Activated CD4-positive, alpha-beta T cell treated with anti-CD3 and anti-CD28 coated beads, Interleukin-2, amount 10 ng/mL, durations not matched to agents 24 days and 14 days (primary cell): ENCODE measurements at regions not wholly inside any gene's neighbourhood (a gene's known extent, or its start where the extent isn't known, plus 50 kb on each side); places are given as distances from the start of the nearest gene placed in this dataset.

Source experiments
- DNase-seq: peaks from one replicate; pipeline ENCODE4 v3.0.0; 2022
- H3K27ac Mint-ChIP-seq: one replicate; pipeline ENCODE4 v1.8.0; 2022; ENCODE audit warnings: mild to moderate bottlenecking, mixed read lengths
- H3K27me3 Mint-ChIP-seq: one replicate; pipeline ENCODE4 v1.8.0; 2022; ENCODE audit warnings: mixed read lengths
- H3K36me3 Mint-ChIP-seq: one replicate; pipeline ENCODE4 v1.8.0; 2022; ENCODE audit warnings: low read depth, mild to moderate bottlenecking, mixed read lengths
- H3K4me1 Mint-ChIP-seq: one replicate; pipeline ENCODE4 v1.8.0; 2021; ENCODE audit warnings: mixed read lengths
- H3K4me3 Mint-ChIP-seq: one replicate; pipeline ENCODE4 v1.8.0; 2022; ENCODE audit warnings: mild to moderate bottlenecking, moderate library complexity, mixed read lengths
- H3K9me3 Mint-ChIP-seq: one replicate; pipeline ENCODE4 v1.8.0; 2021; ENCODE audit warnings: mixed read lengths
- intact Hi-C: fragments of 100-400 bp; cut with micrococcal nuclease; formaldehyde crosslinking; loops from one replicate; pipeline ENCODE4 v1.15.1; 2023

DNA sequence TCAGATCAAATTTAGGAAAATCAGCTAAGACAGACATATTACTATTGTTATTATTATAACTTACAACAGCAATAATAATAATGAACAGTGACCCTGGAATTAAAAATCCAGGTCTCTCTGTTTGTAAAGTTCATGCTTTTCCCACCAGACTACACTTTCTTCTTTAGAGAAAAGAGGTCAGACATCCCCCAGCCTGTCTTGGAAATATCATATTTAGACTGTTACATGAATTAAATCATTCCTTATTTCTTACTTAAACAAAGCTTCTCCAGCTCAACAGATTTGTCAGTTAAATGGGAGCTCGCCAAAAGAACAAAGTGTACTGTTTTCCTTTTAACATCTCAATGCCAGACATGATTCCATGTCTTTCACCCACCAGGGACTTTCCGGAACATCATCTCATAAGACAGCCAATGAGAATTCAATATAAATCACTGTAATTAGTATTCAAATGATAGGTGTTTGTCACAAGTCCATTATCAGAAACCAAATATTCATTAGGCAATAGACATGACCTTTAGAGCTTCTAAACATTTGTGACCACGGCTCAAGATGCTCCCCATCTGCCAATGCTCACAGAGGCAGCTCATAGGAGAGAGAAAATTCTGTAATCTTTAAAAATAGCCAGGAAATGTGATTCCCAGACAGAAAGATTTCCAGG lies 351.9 kb downstream of the ENC1 start:
- H3K4me3 Mint-ChIP-seq: no peak overlapping the region
- H3K27me3 Mint-ChIP-seq: peaks cover 13% of the 10 kb centered on the region
- intact Hi-C loops: no loop called here
- H3K9me3 Mint-ChIP-seq: no peaks in the 10 kb centered on the region
- H3K36me3 Mint-ChIP-seq: no peaks in the 10 kb centered on the region
- DNase-seq: no peak
- no peaks in the 10 kb centered on the region for H3K4me1 Mint-ChIP-seq
- no peak overlapping the region for H3K27ac Mint-ChIP-seq

DNA sequence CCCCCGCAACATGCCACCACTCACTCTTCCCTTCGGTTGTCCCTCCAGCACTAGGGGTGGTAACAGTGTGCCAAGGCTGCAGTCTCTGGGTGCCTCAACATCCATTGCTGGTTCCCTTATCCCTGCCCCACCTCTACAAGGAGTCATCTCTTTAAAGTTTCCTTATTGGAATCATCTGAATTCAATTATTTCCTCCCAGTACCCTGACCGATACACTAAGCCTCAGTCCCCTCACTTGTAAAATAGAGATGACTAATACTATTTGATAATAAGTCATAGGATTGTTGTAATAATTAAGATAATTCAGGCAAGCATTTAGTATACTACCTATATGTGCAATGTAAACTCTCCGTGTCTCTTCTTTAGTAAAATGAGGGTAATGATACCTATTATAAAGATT lies 352.5 kb downstream of the ENC1 start:
- Mint-ChIP-seq H3K36me3 (no peaks in the 10 kb centered on the region), H3K4me1 (no peaks in the 10 kb centered on the region)

DNA sequence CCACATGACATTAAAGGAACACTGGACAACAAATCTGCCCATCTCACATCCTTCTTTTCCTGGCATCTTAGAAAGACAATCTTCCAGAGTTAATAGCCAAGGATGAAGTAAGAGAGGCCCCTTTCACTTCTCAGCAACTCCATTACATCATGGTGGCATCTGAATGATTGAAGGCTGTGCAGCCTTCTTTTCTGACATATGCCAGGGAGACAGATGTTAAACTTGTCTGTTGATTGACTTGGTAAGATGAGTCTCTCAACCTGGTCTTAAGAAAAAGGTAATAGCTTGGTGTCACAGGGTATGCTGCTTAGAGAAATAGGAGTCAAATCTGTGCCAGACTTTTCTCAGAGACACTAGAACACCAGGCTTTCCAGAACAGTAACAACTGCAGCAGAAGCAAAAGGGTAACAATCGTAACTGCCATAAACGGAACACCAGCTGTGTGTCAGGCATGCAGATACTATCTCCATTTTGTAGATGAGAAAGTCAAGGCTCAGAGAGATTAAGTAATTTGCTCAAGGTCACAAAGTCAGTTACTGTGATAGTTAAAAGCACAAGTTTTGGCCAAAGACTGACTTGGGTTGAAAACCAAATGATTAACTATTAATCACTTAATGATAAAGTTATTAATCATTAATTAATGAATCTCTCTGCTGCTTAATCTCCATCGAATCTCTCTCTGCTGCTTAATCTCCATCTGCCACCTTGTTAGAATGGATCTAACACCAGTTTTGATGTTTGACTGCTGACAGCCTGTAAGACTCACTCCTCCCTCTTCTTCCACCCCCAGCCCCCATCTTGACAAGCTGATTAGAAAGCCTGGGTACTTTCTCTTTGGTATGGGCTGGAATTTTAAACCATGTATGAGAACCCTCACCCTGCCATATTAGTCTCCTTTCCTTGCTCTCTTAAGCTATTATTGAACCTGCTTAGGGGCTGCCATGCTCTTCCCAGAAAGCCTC lies 353.5 kb downstream of the ENC1 start:
- Mint-ChIP-seq H3K27ac (no peak overlapping the region), H3K27me3 (peaks cover 13% of the 10 kb centered on the region), H3K4me1 (no peaks in the 10 kb centered on the region), H3K4me3 (no peak overlapping the region), H3K36me3 (no peaks in the 10 kb centered on the region), H3K9me3 (no peaks in the 10 kb centered on the region)
- no peak for DNase-seq
- intact Hi-C loops: no loop called here

More for the DNA sequence above, 352.5 kb downstream of the ENC1 start:
- no peak for DNase-seq
- H3K4me3 Mint-ChIP-seq: no peak overlapping the region
- peaks cover 13% of the 10 kb centered on the region for H3K27me3 Mint-ChIP-seq
- no peaks in the 10 kb centered on the region for H3K9me3 Mint-ChIP-seq
- H3K27ac Mint-ChIP-seq: no peak overlapping the region
- intact Hi-C loops: no loop called here

GRCh38 chr5:74285675-74286280 lies 354.8 kb downstream of the ENC1 start:
- no peaks in the 10 kb centered on the region for H3K4me1 Mint-ChIP-seq
- intact Hi-C loops: no loop called here
- H3K9me3 Mint-ChIP-seq: no peaks in the 10 kb centered on the region
- H3K27me3 Mint-ChIP-seq: peaks cover 13% of the 10 kb centered on the region
- H3K27ac Mint-ChIP-seq: no peak overlapping the region
- no peak for DNase-seq
- no peak overlapping the region for H3K4me3 Mint-ChIP-seq
- H3K36me3 Mint-ChIP-seq: no peaks in the 10 kb centered on the region

- intact Hi-C loops: no loop called here
- Mint-ChIP-seq H3K4me3 (no peak overlapping the region), H3K9me3 (no peaks in the 10 kb centered on the region), H3K27ac (no peak overlapping the region), H3K27me3 (peaks cover 10% of the 10 kb centered on the region), H3K4me1 (no peaks in the 10 kb centered on the region), H3K36me3 (no peaks in the 10 kb centered on the region)
- no peak for DNase-seq
Observed at GRCh38 chr5:74282490-74282889, 358.0 kb downstream of the ENC1 start.

DNA sequence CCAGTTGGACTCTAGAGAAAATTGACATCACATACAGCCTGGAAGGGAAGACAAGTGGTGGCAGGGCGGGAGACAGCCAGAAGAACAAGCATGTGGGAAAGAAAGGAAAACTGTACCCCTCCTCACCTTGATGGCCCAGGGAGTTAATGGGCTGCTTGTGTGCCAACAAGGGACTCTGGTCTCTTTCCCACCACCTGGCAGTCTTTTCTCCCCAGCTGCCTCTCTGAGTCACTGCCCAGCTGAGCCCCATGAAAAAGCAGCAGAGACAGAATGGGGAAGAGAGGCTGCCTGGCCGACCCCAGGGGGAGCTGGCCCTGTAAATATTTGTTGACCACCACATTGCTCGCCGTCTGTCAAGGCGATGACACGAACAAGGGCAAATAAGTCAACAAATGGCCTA lies 359.4 kb downstream of the ENC1 start:
- peaks cover 10% of the 10 kb centered on the region for H3K27me3 Mint-ChIP-seq

GRCh38 chr5:74280306-74280705 lies 360.2 kb downstream of the ENC1 start:
- Mint-ChIP-seq H3K36me3 (no peaks in the 10 kb centered on the region), H3K4me3 (no peak overlapping the region), H3K9me3 (no peaks in the 10 kb centered on the region), H3K4me1 (no peaks in the 10 kb centered on the region), H3K27ac (no peak overlapping the region), H3K27me3 (peaks cover 10% of the 10 kb centered on the region)
- no peak for DNase-seq
- intact Hi-C loops: no loop called here

More for the DNA sequence above, 359.4 kb downstream of the ENC1 start:
- intact Hi-C loops: no loop called here
- no peaks in the 10 kb centered on the region for H3K36me3 Mint-ChIP-seq
- H3K4me1 Mint-ChIP-seq: no peaks in the 10 kb centered on the region
- H3K4me3 Mint-ChIP-seq: no peak overlapping the region
- DNase-seq: no peak
- H3K27ac Mint-ChIP-seq: no peak overlapping the region
- no peaks in the 10 kb centered on the region for H3K9me3 Mint-ChIP-seq

DNA sequence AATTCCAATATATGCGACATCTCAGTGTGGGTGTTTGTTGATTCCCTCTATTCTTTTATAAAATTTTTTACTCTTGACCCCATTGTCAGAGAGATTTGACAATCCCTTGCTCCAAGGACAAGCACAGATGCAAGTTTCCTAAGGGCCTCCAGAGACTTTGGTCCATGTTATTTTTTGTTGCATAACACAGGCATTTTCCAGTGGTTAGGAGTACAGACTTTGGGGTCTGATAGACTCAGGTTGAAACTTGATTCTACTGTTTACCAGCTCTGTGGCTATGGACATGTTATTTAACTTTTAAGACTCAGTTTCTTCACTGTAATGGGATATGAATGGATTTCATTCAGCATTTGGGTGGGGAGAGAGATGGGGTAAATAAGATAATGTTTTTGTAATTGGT lies 361.3 kb downstream of the ENC1 start:
- intact Hi-C loops: no loop called here
- H3K27ac Mint-ChIP-seq: no peak overlapping the region
- H3K4me3 Mint-ChIP-seq: no peak overlapping the region
- no peak for DNase-seq
- no peaks in the 10 kb centered on the region for H3K36me3 Mint-ChIP-seq
- H3K27me3 Mint-ChIP-seq: peaks cover 7% of the 10 kb centered on the region
- H3K9me3 Mint-ChIP-seq: no peaks in the 10 kb centered on the region
- no peaks in the 10 kb centered on the region for H3K4me1 Mint-ChIP-seq

DNA sequence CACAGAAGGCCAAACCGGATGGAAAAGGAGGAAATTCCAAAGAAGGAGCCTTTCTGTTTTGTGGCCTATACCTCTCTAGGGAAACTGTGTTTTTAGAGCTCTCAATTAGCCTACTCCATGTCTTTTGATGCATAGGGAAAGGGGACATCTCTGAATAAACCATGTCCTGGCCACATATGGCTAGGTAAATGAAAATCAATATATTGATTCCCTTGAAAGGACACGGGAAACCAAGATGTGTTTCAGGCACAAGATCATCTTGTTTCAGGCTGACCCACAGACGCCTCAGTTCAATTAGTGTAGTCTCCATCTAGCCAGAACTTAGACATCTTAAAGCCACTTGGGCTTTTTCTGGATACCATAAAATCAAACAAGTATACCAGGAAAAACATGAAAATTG lies 363.1 kb downstream of the ENC1 start:
- DNase-seq: no peak
- no peaks in the 10 kb centered on the region for H3K4me1 Mint-ChIP-seq
- peaks cover 4% of the 10 kb centered on the region for H3K27me3 Mint-ChIP-seq
- H3K4me3 Mint-ChIP-seq: no peak overlapping the region
- no peaks in the 10 kb centered on the region for H3K9me3 Mint-ChIP-seq
- no peak overlapping the region for H3K27ac Mint-ChIP-seq
- intact Hi-C loops: no loop called here
- no peaks in the 10 kb centered on the region for H3K36me3 Mint-ChIP-seq

DNA sequence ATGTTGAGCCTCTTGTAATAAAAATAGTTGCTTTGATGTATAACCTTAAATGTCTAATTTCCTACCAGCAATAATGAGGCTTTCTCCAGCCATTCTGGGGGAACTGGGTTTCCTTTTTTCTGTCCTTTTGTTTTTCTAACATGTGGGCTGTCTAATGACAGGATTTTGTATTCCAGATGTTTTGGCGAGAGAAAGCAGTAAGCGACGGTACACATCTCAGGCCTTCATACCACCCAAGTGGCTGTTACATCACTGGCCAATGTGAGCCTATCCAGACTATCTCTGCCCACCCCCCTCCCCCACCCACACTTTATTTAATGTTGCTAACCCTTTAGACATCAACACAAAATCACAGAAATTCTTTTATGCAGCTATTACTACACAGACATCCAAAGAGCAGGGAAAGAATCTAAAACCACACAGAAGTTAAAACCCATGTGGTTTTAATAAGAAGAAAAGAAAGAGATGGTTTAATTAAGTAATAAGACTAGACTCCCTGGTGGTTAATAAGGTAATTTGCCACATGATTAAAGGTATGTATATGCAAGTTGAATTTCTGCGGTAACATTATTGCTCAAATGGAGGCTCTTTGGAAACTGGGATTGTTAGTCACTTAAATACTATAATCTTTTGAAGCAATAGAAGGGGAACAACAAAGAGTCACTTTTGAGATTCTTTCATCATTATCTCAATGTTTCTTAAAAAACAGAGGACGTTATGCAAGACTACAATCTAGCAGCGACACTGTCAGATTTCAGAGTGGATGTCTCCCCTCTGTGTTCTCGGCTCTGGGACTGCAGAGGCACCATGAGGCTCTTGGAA lies 365.1 kb downstream of the ENC1 start:
- H3K4me1 Mint-ChIP-seq: no peaks in the 10 kb centered on the region
- H3K36me3 Mint-ChIP-seq: no peaks in the 10 kb centered on the region
- intact Hi-C loops: no loop called here
- no peak overlapping the region for H3K27ac Mint-ChIP-seq
- H3K4me3 Mint-ChIP-seq: no peak overlapping the region
- peaks cover 4% of the 10 kb centered on the region for H3K27me3 Mint-ChIP-seq
- H3K9me3 Mint-ChIP-seq: no peaks in the 10 kb centered on the region
- no peak for DNase-seq

GRCh38 chr5:74274326-74274725 lies 366.2 kb downstream of the ENC1 start:
- Mint-ChIP-seq H3K36me3 (no peaks in the 10 kb centered on the region), H3K9me3 (no peaks in the 10 kb centered on the region), H3K4me3 (no peak overlapping the region), H3K4me1 (no peaks in the 10 kb centered on the region), H3K27me3 (peaks cover 4% of the 10 kb centered on the region), H3K27ac (no peak overlapping the region)
- intact Hi-C loops: no loop called here
- DNase-seq: no peak

- no peak overlapping the region for H3K4me3 Mint-ChIP-seq
- H3K4me1 Mint-ChIP-seq: no peaks in the 10 kb centered on the region
- H3K9me3 Mint-ChIP-seq: no peaks in the 10 kb centered on the region
- no peaks in the 10 kb centered on the region for H3K27me3 Mint-ChIP-seq
- no peak for DNase-seq
- H3K27ac Mint-ChIP-seq: no peak overlapping the region
- no peaks in the 10 kb centered on the region for H3K36me3 Mint-ChIP-seq
- intact Hi-C loops: no loop called here
Observed at GRCh38 chr5:74272831-74273451, 367.6 kb downstream of the ENC1 start.

DNA sequence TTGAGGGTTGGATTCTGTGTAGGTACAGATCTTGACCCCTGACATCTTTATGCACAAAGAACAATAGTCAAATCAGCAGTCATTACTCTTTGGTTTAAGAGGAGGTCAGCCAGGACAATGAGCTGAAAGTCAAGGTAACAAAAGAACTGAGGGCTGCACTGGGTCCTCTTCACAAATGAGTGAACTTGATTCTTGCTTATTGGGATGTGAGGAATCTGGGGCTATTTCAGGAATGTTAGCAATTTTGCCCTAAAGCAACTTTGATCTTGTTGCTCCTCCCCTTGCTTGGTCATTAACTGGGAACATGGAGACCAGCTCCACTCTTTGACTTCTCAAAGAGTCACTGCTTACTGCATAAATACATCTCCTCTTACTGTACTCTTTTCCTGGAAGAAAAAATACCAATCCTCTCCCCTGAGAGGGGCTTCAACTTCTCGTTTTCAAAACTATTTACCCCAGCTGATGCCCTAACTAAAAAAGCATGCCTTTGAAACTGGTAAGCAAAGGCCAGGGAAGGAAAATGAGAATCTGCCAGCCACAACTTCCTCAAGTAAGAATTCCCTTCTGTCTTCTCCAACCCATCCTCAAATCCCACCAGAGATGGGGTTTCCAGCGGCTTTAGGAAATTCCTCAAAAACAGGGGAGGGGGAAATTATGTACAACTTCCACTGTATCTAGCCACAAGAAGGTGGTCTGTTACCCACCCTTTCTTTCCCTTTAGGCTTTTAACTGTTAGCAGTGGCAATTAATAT lies 368.3 kb downstream of the ENC1 start:
- H3K9me3 Mint-ChIP-seq: no peaks in the 10 kb centered on the region
- H3K4me3 Mint-ChIP-seq: no peak overlapping the region
- DNase-seq: no peak
- H3K27me3 Mint-ChIP-seq: no peaks in the 10 kb centered on the region
- H3K36me3 Mint-ChIP-seq: no peaks in the 10 kb centered on the region
- H3K4me1 Mint-ChIP-seq: no peaks in the 10 kb centered on the region
- intact Hi-C loops: no loop called here
- no peak overlapping the region for H3K27ac Mint-ChIP-seq
